ENCODE measurements at regions not wholly inside any gene's neighbourhood (a gene's known extent, or its start where the extent isn't known, plus 50 kb on each side); places are given as distances from the start of the nearest gene placed in this dataset.

DNA sequence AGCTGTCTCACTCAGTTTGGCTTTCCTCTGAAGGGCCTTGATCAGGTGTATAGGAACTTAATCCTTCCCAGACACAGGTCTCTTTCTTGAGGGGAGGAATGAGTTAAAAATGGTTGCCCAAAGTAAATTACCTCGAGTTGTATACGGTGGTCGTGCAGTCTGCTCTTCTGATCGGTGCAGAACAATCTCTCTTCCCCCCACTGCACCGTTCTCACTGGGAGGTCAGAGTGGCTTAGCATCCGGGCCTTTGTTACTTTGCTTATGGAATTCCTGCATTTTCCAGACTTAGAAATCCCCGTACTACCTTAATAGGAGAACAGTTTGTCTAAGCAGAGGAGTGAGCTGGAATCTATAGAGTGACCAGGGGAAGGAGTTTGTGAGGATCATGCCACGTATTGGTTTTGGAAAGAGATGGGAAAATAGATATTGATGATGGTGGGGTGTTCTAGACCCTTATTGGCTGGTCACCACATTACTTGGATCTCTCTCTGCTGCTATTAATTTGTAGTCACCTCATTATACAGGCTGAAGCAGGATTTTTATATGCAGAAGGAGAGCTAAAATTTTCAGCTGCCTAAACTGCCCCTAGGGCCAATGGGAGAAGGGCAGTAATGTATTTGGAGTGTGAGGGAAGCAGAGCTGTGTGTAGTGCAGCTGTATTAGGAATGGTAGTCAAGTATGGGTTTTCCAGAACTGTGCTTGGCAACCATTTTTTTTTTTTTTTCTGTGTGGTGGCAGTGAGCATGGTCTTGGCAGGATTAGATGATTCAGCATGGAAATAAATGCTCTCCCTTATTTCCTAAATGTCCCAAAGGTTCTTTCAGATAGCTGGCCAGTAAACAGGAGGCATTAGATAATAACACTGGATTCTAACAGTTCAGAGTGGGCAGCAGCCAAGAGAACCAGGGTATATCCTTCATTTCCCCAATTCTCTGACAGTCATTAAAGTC is 81.5 kb downstream of the NDUFS5 start:
- DNase-seq (ENCODE audit: low read depth): no peak

DNA sequence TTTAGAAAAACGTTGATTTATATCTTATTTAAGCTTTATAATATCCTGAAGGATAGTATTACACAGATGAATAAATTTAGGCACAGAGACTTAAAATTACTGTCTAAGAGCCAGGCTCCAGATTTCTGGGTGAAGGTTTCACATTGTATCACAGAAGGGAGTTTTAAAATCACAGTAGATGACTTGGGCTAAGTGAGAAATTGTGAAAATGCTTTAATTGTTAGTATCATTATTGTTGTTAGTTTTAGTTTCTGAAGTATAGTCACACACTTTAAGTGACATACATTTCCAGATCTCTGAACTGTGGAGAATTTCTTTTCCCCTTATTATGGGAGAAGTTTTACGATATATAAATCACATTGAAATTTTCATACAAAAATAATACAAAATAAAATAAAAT is 83.5 kb downstream of the NDUFS5 start:
- no peak for DNase-seq (ENCODE audit: low read depth)

GRCh38 chr1:39110325-39110851 is 84.2 kb downstream of the NDUFS5 start:
- DNase-seq (ENCODE audit: low read depth): no peak

- DNase-seq (ENCODE audit: low read depth): no peak
Observed at GRCh38 chr1:39110882-39111281, 84.7 kb downstream of the NDUFS5 start.

DNA sequence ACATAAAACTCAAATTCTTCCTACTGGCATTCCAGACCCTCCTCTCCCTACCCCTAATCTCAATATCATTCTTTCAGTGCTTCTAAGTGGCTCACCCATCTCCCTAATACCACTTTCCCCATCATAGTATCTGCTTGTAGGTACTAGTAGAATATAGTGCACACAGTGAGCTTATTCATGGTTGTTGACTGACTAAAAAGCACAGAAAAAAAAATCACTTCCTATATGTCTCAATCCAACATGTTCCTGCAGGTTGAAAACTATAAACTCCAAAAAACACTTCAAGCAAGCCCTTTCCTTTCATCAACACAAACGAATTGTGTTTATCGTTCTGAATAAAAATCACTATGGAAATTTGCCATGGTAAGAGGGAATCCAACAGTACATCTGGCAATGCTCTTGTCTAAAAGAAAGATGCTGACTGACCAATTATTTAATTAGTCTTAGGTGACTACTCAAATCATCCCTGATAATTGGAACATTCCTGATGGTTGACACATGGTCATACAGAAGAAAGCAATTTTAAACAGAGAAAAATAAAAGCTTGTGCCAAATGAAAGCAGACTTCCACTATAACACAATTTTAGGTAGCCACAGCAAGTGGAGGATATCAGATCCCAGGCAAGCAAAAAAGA is 87.1 kb downstream of the NDUFS5 start:
- no peak for DNase-seq (ENCODE audit: low read depth)

DNA sequence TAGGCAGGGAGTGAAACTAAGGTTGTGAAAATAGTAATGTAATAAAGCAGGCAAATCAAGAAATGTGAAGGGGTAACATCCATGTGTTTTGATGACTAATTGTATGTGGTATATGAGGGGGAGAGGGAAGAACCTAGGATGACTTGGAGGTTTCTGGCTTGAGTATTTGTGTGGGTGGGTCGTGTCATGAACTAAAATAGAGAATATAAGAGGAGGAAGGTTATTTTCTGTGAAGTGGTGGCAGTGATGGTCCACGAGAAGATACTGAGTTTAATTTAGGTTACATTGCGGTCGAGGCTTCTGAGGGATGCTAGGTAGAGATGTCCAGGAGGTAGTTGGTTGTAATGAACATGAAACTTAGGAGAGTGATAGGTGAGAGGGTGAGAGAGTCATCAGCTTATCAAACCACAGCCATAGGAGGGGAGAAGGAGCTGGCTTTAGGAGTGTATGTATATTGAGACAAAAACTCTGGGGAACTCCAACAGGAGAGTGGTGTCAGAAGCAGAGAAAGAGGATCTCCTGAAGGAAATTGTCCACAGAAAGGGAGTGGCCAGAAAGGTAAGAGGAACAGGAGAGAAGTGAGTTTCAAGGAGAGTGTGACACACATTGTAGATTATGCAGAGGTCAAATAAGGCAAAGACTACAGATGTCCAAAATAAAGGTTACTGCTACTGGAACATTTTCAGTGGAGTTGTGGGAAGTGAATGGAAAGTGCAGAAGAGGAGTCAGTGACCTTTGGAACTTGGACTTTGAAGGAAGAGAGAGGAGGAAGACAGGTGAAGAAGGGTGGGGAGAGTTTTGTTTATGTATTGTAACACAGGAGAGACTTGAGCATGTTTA is 89.0 kb upstream of the MACF1 start:
- no peak for DNase-seq (ENCODE audit: low read depth)

GRCh38 chr1:39116116-39116607 is 88.3 kb upstream of the MACF1 start:
- DNase-seq (ENCODE audit: low read depth): no peak

DNA sequence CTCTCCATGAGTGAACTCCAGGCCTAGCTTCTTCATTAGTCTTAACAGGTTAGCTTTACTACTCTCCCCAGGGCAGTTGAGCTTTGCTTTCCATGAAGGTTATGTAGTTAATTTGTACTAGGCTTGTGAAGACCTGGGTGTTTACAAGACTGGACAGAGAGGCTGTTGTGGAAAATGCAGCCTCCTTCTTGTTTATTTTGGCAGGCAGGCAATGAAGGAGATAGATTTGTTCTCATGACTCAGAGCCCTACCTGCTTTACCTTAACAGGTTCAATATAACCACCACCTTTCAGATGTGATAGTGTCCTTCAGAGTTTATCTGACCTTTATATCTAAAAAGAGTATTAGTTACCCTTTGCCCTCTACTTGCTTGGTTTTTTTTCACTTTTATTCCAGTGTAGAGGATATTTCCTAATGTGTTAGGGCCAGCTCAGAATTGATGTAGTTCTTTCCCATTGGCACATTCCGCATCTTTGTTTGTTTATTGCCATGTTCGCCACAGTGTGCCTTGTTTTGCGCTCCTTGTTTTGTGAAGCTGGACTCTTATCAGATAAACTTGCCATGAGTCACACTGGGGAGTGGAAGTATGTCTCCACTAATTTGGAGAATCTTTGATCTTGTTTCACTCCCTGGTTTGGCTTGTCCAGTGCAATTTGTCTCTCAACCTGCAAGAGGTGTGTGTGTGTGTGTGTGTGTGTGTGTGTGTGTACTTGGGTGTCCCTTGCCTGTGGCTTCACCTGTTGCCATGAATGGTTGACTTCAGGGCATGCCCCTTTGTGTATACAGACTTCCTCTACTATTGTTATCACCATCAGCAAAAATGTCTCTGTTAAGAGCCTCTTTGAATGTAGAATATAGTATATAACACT is 87.4 kb upstream of the MACF1 start:
- DNase-seq (ENCODE audit: low read depth): no peak

GRCh38 chr1:39117899-39118450 is 86.5 kb upstream of the MACF1 start:
- DNase-seq (ENCODE audit: low read depth): no peak

DNA sequence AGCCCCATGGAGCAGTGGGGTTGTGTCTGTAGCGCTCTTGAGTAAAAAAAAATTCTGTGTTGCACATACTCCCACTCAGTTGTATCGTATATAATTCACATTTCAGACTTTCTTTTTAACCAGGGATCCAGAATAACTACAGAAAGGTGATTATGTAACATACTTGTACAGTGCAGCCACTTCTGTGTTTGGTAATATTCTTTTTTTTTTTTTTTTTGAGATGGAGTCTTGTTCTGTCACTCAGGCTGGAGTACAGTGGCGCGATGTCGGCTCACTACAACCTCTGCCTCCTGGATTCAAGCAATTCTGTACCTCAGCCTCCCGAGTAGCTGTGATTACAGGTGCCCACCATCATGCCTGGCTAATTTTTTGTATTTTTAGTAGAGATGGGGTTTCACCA is 82.4 kb upstream of the MACF1 start:
- no peak for DNase-seq (ENCODE audit: low read depth)

DNA sequence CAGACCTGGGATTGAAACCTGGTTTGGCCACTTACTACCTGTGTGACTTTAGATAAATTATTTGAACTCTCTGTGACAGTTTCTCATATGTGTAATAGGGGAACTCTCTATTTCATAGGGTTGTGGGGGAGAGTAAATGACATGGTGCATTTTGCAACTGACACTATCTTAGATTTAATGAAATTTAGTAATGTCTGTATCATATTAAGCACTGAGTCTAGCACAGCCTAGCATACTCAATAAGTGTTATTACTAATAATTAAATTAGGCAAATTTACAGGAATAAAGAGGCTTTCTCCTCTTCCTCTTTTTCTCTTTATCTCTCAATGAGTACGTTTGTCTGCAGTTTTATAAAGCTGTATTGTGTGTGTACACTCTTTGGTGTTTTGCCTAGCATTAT is 80.2 kb upstream of the MACF1 start:
- no peak for DNase-seq (ENCODE audit: low read depth)

- no peak for DNase-seq (ENCODE audit: low read depth)
Observed at GRCh38 chr1:39127513-39127912, 77.0 kb upstream of the MACF1 start.

GRCh38 chr1:39128126-39128525 is 76.4 kb upstream of the MACF1 start:
- DNase-seq (ENCODE audit: low read depth): no peak

GRCh38 chr1:39128959-39129358 is 75.5 kb upstream of the MACF1 start:
- no peak for DNase-seq (ENCODE audit: low read depth)

DNA sequence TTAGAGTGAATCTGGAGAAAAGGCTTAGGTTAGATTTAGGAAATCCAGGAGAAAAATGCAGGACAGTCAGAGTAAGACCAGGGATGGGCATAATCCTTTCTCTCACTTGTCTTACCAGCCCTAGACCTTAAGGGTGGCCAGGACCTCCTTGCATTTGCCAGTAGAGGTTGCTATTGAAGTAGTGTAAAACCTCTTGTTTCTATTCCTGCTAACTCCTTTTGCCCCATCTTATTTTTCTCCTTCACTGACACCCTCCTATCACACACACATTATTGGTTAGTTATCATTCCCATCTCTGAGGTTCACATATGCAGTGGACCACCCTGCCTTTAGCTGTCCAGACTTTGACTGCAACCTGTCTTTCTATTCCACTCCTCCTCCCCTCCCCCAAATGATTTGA is 75.0 kb upstream of the MACF1 start:
- no peak for DNase-seq (ENCODE audit: low read depth)

- DNase-seq (ENCODE audit: low read depth): no peak
Observed at GRCh38 chr1:39130325-39130724, 74.2 kb upstream of the MACF1 start.

DNA sequence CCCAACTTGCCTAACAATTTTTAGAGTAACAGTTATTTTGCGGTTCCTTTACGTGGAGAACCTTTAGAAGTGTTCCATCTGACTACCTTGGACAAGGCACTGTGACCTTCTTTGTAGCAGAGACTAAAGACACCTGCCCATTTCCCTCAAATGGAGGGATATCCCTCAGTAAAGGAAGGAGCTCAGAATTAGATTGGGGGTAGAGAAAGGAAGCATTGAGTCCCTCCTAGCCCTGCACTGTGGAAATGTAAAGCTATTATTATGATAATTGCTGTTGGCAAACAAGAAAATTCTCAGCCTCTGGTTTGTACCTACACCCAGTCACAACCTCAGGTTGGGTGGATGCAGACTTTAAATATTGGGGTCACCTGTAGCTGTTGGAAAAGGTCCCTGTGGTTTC is 72.6 kb upstream of the MACF1 start:
- no peak for DNase-seq (ENCODE audit: low read depth)

DNA sequence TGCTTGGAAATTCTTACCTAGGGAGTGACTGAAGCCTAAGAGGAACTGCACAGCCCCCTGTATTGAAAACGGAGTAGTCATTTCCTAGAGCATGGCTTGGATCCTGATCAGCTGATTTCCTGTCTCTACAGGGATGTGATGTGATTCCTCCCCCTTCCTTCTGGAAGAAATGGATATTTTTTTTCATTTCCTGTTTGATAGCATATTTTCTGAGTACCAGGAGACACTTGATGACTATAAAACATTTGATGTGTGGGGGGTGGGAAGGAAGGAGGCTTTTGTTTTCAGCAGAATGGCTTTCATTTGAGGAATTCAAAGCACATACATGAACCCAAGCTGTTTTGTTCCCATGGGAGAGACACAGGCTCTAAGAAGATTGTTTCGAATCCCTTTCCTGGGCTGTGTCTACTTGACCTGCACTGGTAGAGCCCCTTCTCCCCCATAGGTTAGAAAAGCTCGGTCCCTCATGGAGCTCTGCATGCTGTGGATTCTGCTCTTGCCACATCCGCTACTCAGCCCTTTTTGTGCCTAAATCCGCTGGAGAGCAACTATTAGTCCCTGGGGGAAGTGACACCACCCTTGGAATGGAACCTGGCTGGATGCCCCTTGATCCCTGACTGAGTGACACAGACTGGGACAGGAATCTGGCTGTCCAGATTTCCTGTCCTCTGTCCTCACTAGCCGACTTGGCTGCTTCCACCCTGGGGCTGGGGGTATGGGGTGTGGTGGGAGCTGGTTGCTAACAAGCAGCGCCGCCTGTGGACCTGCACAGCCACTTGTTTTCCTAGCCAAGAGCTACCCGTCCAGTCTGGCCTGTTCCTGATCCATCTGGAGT is 71.8 kb upstream of the MACF1 start:
- no peak for DNase-seq (ENCODE audit: low read depth)

GRCh38 chr1:39133340-39133684 is 71.2 kb upstream of the MACF1 start:
- no peak for DNase-seq (ENCODE audit: low read depth)

GRCh38 chr1:39134768-39135333 is 69.6 kb upstream of the MACF1 start:
- DNase-seq (ENCODE audit: low read depth): no peak

Data from activated T-helper 1 cell treated with Interleukin-2 at 50 U/mL for 16 hours (primary cell).